Urothelium cell line (cell line): ENCODE measurements at regions not wholly inside any gene's neighbourhood (a gene's known extent, or its start where the extent isn't known, plus 50 kb on each side); places are given as distances from the start of the nearest gene placed in this dataset.

Experiments used
- DNase-seq: peaks from one replicate; pipeline ENCODE4 v3.0.0; 2011; ENCODE audit warnings: low spot score, mixed read lengths
- FAIRE-seq: peaks from 2 replicates; lab custom pipeline; 2011; peaks lifted over from hg19 to GRCh38; lab: Jason Lieb, UNC

- no peak for DNase-seq
- FAIRE-seq: no peak
Observed at GRCh38 chr9:106684940-106685695, 177.8 kb upstream of the ZNF462 start.

- FAIRE-seq (no peak), DNase-seq (no peak)
Observed at GRCh38 chr9:106689089-106689488, 173.9 kb upstream of the ZNF462 start.

GRCh38 chr9:106691627-106692026, 171.3 kb upstream of the ZNF462 start:
- FAIRE-seq (no peak), DNase-seq (no peak)

GRCh38 chr9:106693558-106693957, 169.4 kb upstream of the ZNF462 start:
- no peak for DNase-seq
- no peak for FAIRE-seq

- DNase-seq (no peak), FAIRE-seq (no peak)
Observed at GRCh38 chr9:106696804-106697203, 166.2 kb upstream of the ZNF462 start.

- DNase-seq (no peak), FAIRE-seq (no peak)
Observed at GRCh38 chr9:106697390-106697749, 165.6 kb upstream of the ZNF462 start.

- DNase-seq (peak; percentile 77), FAIRE-seq (peak; percentile 59)
Observed at GRCh38 chr9:106697750-106698502, 165.0 kb upstream of the ZNF462 start.

GRCh38 chr9:106700676-106701075, 162.3 kb upstream of the ZNF462 start:
- no peak for FAIRE-seq
- DNase-seq: no peak

- DNase-seq (no peak), FAIRE-seq (no peak)
Observed at GRCh38 chr9:106701611-106702010, 161.4 kb upstream of the ZNF462 start.

- no peak for FAIRE-seq
- DNase-seq: no peak
Observed at GRCh38 chr9:106704056-106704615, 158.8 kb upstream of the ZNF462 start.

- no peak for DNase-seq
- no peak for FAIRE-seq
Observed at GRCh38 chr9:106707291-106707690, 155.7 kb upstream of the ZNF462 start.

- DNase-seq (no peak), FAIRE-seq (no peak)
Observed at GRCh38 chr9:106707738-106708474, 155.1 kb upstream of the ZNF462 start.

- FAIRE-seq (no peak), DNase-seq (no peak)
Observed at GRCh38 chr9:106708475-106709146, 154.4 kb upstream of the ZNF462 start.

GRCh38 chr9:106712279-106712678, 150.7 kb upstream of the ZNF462 start:
- no peak for DNase-seq
- FAIRE-seq: no peak

GRCh38 chr9:106713206-106713605, 149.8 kb upstream of the ZNF462 start:
- no peak for DNase-seq
- no peak for FAIRE-seq

GRCh38 chr9:106716820-106717219, 146.1 kb upstream of the ZNF462 start:
- no peak for FAIRE-seq
- DNase-seq: no peak

- FAIRE-seq (no peak), DNase-seq (peak; percentile 24)
Observed at GRCh38 chr9:106717686-106718085, 145.3 kb upstream of the ZNF462 start.

GRCh38 chr9:106718936-106719335, 144.0 kb upstream of the ZNF462 start:
- peak; percentile 18 for DNase-seq
- no peak for FAIRE-seq

GRCh38 chr9:106722051-106722753, 140.8 kb upstream of the ZNF462 start:
- FAIRE-seq (no peak), DNase-seq (no peak)

- FAIRE-seq: no peak
- DNase-seq: no peak
Observed at GRCh38 chr9:106723926-106724325, 139.0 kb upstream of the ZNF462 start.
